Astrocyte (in vitro differentiated cells and primary cell): ENCODE measurements at regions not wholly inside any gene's neighbourhood (a gene's known extent, or its start where the extent isn't known, plus 50 kb on each side); places are given as distances from the start of the nearest gene placed in this dataset.
"Not testable (repeated sequence)": the region's sequence is repeated elsewhere in the genome, so short reads cannot be mapped to it uniquely, and the experiment has no call there.

Experiments
- DNase-seq: peaks from one replicate; pipeline ENCODE4 v3.0.0-alpha.2; 2010; ENCODE audit warnings: low read depth
- FAIRE-seq: peaks from 2 replicates; lab custom pipeline; 2011; peaks lifted over from hg19 to GRCh38; lab: Jason Lieb, UNC
- H2AFZ ChIP-seq: 2 replicates; pipeline ENCODE4 v1.6.0; 2012; ENCODE audit warnings: low read depth, low read length, inconsistent platforms
- H3K27ac ChIP-seq: 2 replicates; pipeline ENCODE4 v1.5.1; 2011; ENCODE audit warnings: low read depth, low read length, inconsistent platforms
- H3K27me3 ChIP-seq: 2 replicates; pipeline ENCODE4 v1.6.0; 2011; ENCODE audit warnings: low read length, inconsistent platforms; ENCODE audit not compliant: insufficient read depth
- H3K36me3 ChIP-seq: 2 replicates; pipeline ENCODE4 v1.5.1; 2011; ENCODE audit warnings: low read length, inconsistent platforms; ENCODE audit not compliant: insufficient read depth
- H3K4me1 ChIP-seq: 2 replicates; pipeline ENCODE4 v1.5.1; 2011; ENCODE audit warnings: low read length, inconsistent platforms; ENCODE audit not compliant: insufficient read depth
- H3K4me2 ChIP-seq: 2 replicates; pipeline ENCODE4 v1.6.0; 2012; ENCODE audit warnings: low read length, inconsistent platforms
- H3K4me3 ChIP-seq: 2 replicates; pipeline ENCODE4 v1.5.1; 2011; ENCODE audit warnings: low read depth, mild to moderate bottlenecking, low read length, inconsistent platforms; ENCODE audit not compliant: insufficient read depth
- H3K79me2 ChIP-seq: 2 replicates; pipeline ENCODE4 v1.6.0; 2012; ENCODE audit warnings: mild to moderate bottlenecking, low read length, inconsistent platforms; ENCODE audit not compliant: insufficient read depth
- H3K9ac ChIP-seq: 2 replicates; pipeline ENCODE4 v1.6.0; 2012; ENCODE audit warnings: mild to moderate bottlenecking, low read length, inconsistent platforms
- H3K9me3 ChIP-seq: 2 replicates; pipeline ENCODE4 v1.5.1; 2012; ENCODE audit warnings: low read depth, mild to moderate bottlenecking, low read length, inconsistent platforms; ENCODE audit not compliant: insufficient read depth
- H4K20me1 ChIP-seq: 2 replicates; pipeline ENCODE4 v1.6.0; 2012; ENCODE audit warnings: low read length, inconsistent platforms; ENCODE audit not compliant: insufficient read depth
- H3K27ac Mint-ChIP-seq: one replicate; pipeline ENCODE4 v1.8.0; 2021; ENCODE audit warnings: mild to moderate bottlenecking, mixed read lengths; ENCODE audit not compliant: unreplicated experiment
- H3K27me3 Mint-ChIP-seq: one replicate; pipeline ENCODE4 v1.8.0; 2021; ENCODE audit warnings: low read depth, mixed read lengths; ENCODE audit not compliant: unreplicated experiment
- H3K36me3 Mint-ChIP-seq: one replicate; pipeline ENCODE4 v1.8.0; 2021; ENCODE audit warnings: low read depth, mixed read lengths; ENCODE audit not compliant: unreplicated experiment
- H3K4me1 Mint-ChIP-seq: one replicate; pipeline ENCODE4 v1.8.0; 2021; ENCODE audit warnings: low read depth, mixed read lengths; ENCODE audit not compliant: unreplicated experiment
- H3K4me3 Mint-ChIP-seq: one replicate; pipeline ENCODE4 v1.8.0; 2021; ENCODE audit warnings: mild to moderate bottlenecking, moderate library complexity, mixed read lengths; ENCODE audit not compliant: unreplicated experiment
- H3K9me3 Mint-ChIP-seq: one replicate; pipeline ENCODE4 v1.8.0; 2021; ENCODE audit warnings: mild to moderate bottlenecking, mixed read lengths; ENCODE audit not compliant: unreplicated experiment

DNA sequence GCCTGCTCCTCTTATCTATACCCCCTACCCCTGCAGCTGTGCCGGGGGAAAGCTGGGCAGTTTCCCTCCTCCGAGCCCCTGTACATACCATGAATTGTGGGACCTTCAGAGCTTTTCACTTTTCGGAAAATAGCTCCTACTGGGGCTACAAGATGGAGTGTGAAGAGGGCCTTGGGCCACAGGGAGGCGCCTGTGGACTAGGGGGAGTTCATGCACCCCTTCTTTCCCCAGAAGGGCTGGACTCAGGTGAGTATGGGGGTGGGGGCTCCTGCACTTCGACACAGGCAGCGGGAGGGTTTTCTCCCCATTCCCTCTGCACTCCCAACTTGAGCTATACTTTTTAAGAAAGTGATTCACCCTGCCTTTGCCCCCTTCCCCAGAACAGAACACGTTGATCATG lies 202.0 kb downstream of the CEP170 start:
- H3K4me1 Mint-ChIP-seq, DNase-seq, H3K9me3 ChIP-seq, H3K4me1 ChIP-seq, H3K36me3 Mint-ChIP-seq, FAIRE-seq, H3K4me2 ChIP-seq, H3K4me3 Mint-ChIP-seq, H3K27ac Mint-ChIP-seq, H3K9me3 Mint-ChIP-seq, H3K4me3 ChIP-seq, H3K27me3 ChIP-seq, H3K27me3 Mint-ChIP-seq, H3K9ac ChIP-seq, H3K36me3 ChIP-seq, H4K20me1 ChIP-seq, H2AFZ ChIP-seq, H3K79me2 ChIP-seq, H3K27ac ChIP-seq: not testable (repeated sequence)

GRCh38 chr1:243050613-243051012 lies 204.5 kb downstream of the CEP170 start:
- H3K9me3 Mint-ChIP-seq, H3K27ac ChIP-seq, H3K4me2 ChIP-seq, H3K4me1 ChIP-seq, H3K36me3 Mint-ChIP-seq, H3K36me3 ChIP-seq, H3K27me3 ChIP-seq, H4K20me1 ChIP-seq, H3K4me1 Mint-ChIP-seq, FAIRE-seq, H2AFZ ChIP-seq, H3K9me3 ChIP-seq, DNase-seq, H3K79me2 ChIP-seq, H3K4me3 ChIP-seq, H3K27ac Mint-ChIP-seq, H3K9ac ChIP-seq, H3K27me3 Mint-ChIP-seq, H3K4me3 Mint-ChIP-seq: not testable (repeated sequence)

- not testable (repeated sequence) for H3K79me2 ChIP-seq, H3K4me2 ChIP-seq, FAIRE-seq, H3K27me3 Mint-ChIP-seq, H3K9me3 ChIP-seq, H3K4me3 ChIP-seq, H3K36me3 ChIP-seq, H2AFZ ChIP-seq, H3K4me1 ChIP-seq, H3K27ac ChIP-seq, H3K4me3 Mint-ChIP-seq, H3K27ac Mint-ChIP-seq, DNase-seq, H3K27me3 ChIP-seq, H3K4me1 Mint-ChIP-seq, H3K9me3 Mint-ChIP-seq, H3K36me3 Mint-ChIP-seq, H4K20me1 ChIP-seq, H3K9ac ChIP-seq
Observed at GRCh38 chr1:243049716-243050115, 205.4 kb downstream of the CEP170 start.

DNA sequence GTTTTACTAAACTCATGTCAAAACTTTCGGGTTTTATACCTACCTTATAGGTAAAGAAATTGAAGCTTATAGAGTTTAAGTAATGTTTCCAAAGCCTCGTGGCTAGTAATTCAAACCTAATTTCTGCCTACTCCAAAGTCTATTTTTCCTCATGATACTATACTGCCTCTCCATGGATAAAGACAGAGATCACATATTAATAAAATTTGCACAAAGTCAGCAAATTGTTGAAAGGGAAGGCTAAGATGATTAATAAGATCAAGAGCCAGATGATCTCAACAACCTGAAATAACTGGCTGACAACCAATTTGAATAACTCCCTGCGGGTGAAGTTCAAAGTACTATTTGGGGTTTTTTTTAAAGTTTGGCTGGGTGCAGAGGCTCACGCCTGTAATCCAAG lies 233.7 kb downstream of the CEP170 start:
- H3K79me2 ChIP-seq, H3K27me3 ChIP-seq, H3K9ac ChIP-seq, FAIRE-seq, H3K4me1 Mint-ChIP-seq, H3K36me3 ChIP-seq, H4K20me1 ChIP-seq, H3K4me3 Mint-ChIP-seq, H3K9me3 Mint-ChIP-seq, H3K27ac Mint-ChIP-seq, H3K27me3 Mint-ChIP-seq, H3K9me3 ChIP-seq, H3K36me3 Mint-ChIP-seq, H2AFZ ChIP-seq, H3K4me2 ChIP-seq, H3K4me1 ChIP-seq, DNase-seq, H3K4me3 ChIP-seq, H3K27ac ChIP-seq: not testable (repeated sequence)

GRCh38 chr1:243019030-243019635 lies 235.9 kb downstream of the CEP170 start:
- H3K79me2 ChIP-seq, result not testable (repeated sequence)

DNA sequence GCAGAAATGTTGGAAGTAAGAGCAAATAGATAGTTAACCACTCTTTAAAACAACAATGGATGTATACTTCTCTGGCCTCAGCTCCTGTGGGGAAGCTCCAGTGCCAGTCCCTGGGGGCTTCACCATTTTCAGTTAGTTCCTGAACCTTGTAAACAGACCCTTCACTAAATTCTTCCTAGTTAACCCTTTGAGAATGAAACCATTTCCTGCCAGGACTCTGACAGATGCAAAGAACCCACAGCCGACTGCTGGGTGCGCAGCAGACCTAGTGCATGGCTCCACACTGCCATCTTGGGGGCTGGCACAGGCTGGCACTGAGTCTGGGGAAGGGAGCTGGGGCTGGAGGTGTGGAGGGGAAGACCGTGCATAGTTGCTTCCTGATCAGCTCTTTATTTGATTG lies 244.4 kb downstream of the CEP170 start:
- H3K27me3 Mint-ChIP-seq, H4K20me1 ChIP-seq, DNase-seq, H2AFZ ChIP-seq, H3K4me1 Mint-ChIP-seq, H3K36me3 ChIP-seq, H3K36me3 Mint-ChIP-seq, H3K27ac Mint-ChIP-seq, H3K4me1 ChIP-seq, FAIRE-seq, H3K4me3 ChIP-seq, H3K9ac ChIP-seq, H3K9me3 Mint-ChIP-seq, H3K9me3 ChIP-seq, H3K27ac ChIP-seq, H3K4me3 Mint-ChIP-seq, H3K79me2 ChIP-seq, H3K4me2 ChIP-seq, H3K27me3 ChIP-seq: not testable (repeated sequence)

More at GRCh38 chr1:243019030-243019635, 235.9 kb downstream of the CEP170 start:
- H3K4me3 Mint-ChIP-seq, H3K36me3 Mint-ChIP-seq, H3K27me3 ChIP-seq, H3K27ac Mint-ChIP-seq, H3K4me1 Mint-ChIP-seq, H2AFZ ChIP-seq, H3K9me3 Mint-ChIP-seq, H3K9ac ChIP-seq, H3K27ac ChIP-seq, H3K4me1 ChIP-seq, H3K4me2 ChIP-seq, H3K9me3 ChIP-seq, H3K4me3 ChIP-seq, H3K36me3 ChIP-seq, H3K27me3 Mint-ChIP-seq, H4K20me1 ChIP-seq, FAIRE-seq, DNase-seq: not testable (repeated sequence)
